RWPE2 (cell line): ENCODE measurements at regions not wholly inside any gene's neighbourhood (a gene's known extent, or its start where the extent isn't known, plus 50 kb on each side); places are given as distances from the start of the nearest gene placed in this dataset.
"Not testable (repeated sequence)": the region's sequence is repeated elsewhere in the genome, so short reads cannot be mapped to it uniquely, and the experiment has no call there.

Experiments
- ATAC-seq: fragments of 200-7000 bp; cut with Tn5 transposase; 3 replicates; pipeline ENCODE4 v1.9.1; 2021; ENCODE audit warnings: low read depth
- DNase-seq: peaks from one replicate; pipeline ENCODE4 v3.0.0-alpha.2; 2020; ENCODE audit warnings: low spot score
- H3K27ac ChIP-seq: fragments of 450-650 bp; 2 replicates; pipeline ENCODE4 v1.5.1; 2017; ENCODE audit warnings: mild to moderate bottlenecking; ENCODE audit not compliant: poor library complexity, severe bottlenecking
- H3K27me3 ChIP-seq: fragments of 250-450 bp; sonication (Bioruptor Pico); 2 replicates; pipeline ENCODE4 v1.5.1; 2021; ENCODE audit warnings: mild to moderate bottlenecking, moderate library complexity; ENCODE audit not compliant: insufficient read depth, poor library complexity, severe bottlenecking
- H3K36me3 ChIP-seq: fragments of 250-450 bp; sonication (Bioruptor Pico); 2 replicates; pipeline ENCODE4 v1.5.1; 2020; ENCODE audit warnings: low read depth, mild to moderate bottlenecking, moderate library complexity
- H3K4me1 ChIP-seq: fragments of 250-450 bp; sonication (Bioruptor Pico); 2 replicates; pipeline ENCODE4 v1.5.1; 2021; ENCODE audit warnings: mild to moderate bottlenecking, moderate library complexity; ENCODE audit not compliant: insufficient read depth, poor library complexity, severe bottlenecking
- H3K4me3 ChIP-seq: fragments of 250-450 bp; sonication (Bioruptor Pico); 2 replicates; pipeline ENCODE4 v1.5.1; 2021; ENCODE audit warnings: mild to moderate bottlenecking, moderate library complexity; ENCODE audit not compliant: severe bottlenecking
- H3K9me3 ChIP-seq: fragments of 250-450 bp; sonication (Bioruptor Pico); 2 replicates; pipeline ENCODE4 v1.5.1; 2021; ENCODE audit warnings: mild to moderate bottlenecking, moderate library complexity; ENCODE audit not compliant: severe bottlenecking
- TF ChIP-seq, protein P1 (sequence below): fragments of 450-650 bp; IDR thresholded peaks from one replicate; pipeline ENCODE4 v1.5.1; 2017; ENCODE audit warnings: mild to moderate bottlenecking, moderate library complexity; ENCODE audit not compliant: poor library complexity, severe bottlenecking

DNA sequence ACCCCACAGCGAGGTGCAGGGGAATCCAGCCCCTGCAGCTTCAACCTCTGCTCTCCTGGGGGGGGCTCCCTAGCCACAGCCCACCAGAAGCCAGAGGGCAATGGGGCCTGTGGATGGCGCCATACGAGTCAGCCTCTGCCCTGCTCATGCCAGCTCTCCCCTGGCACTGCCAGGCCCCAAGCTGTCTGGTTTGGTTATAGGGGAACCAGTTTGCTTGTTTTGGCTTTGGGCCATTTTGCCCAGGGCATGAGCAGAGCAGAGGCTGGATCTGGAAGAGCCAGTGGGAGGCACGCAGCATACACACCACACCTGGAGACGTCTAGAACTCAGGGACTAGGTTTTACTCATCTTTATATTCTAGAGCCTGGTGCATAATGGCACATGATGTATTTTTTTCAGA lies 66.7 kb upstream of the SLC22A16 start:
- Histone ChIP-seq H3K4me1 (peaks cover 29% of the 10 kb centered on the region), H3K27ac (peak overlapping the region; percentile 40), H3K27me3 (no peaks in the 10 kb centered on the region), H3K4me3 (no peak overlapping the region), H3K36me3 (no peaks in the 10 kb centered on the region), H3K9me3 (no peaks in the 10 kb centered on the region)
- TF ChIP-seq, protein P1, sequence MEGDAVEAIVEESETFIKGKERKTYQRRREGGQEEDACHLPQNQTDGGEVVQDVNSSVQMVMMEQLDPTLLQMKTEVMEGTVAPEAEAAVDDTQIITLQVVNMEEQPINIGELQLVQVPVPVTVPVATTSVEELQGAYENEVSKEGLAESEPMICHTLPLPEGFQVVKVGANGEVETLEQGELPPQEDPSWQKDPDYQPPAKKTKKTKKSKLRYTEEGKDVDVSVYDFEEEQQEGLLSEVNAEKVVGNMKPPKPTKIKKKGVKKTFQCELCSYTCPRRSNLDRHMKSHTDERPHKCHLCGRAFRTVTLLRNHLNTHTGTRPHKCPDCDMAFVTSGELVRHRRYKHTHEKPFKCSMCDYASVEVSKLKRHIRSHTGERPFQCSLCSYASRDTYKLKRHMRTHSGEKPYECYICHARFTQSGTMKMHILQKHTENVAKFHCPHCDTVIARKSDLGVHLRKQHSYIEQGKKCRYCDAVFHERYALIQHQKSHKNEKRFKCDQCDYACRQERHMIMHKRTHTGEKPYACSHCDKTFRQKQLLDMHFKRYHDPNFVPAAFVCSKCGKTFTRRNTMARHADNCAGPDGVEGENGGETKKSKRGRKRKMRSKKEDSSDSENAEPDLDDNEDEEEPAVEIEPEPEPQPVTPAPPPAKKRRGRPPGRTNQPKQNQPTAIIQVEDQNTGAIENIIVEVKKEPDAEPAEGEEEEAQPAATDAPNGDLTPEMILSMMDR = peak; percentile 19
- ATAC-seq = peak; percentile 84
- peak; percentile 80 for DNase-seq

GRCh38 chr6:110542311-110543024 lies 66.1 kb upstream of the SLC22A16 start:
- Histone ChIP-seq H3K27ac (peak overlapping the region; percentile 40), H3K4me3 (no peak overlapping the region), H3K9me3 (no peaks in the 10 kb centered on the region), H3K27me3 (no peaks in the 10 kb centered on the region), H3K4me1 (peaks cover 29% of the 10 kb centered on the region), H3K36me3 (no peaks in the 10 kb centered on the region)
- DNase-seq (no peak), ATAC-seq (no peak)
- TF ChIP-seq, protein P1 = no peak

DNA sequence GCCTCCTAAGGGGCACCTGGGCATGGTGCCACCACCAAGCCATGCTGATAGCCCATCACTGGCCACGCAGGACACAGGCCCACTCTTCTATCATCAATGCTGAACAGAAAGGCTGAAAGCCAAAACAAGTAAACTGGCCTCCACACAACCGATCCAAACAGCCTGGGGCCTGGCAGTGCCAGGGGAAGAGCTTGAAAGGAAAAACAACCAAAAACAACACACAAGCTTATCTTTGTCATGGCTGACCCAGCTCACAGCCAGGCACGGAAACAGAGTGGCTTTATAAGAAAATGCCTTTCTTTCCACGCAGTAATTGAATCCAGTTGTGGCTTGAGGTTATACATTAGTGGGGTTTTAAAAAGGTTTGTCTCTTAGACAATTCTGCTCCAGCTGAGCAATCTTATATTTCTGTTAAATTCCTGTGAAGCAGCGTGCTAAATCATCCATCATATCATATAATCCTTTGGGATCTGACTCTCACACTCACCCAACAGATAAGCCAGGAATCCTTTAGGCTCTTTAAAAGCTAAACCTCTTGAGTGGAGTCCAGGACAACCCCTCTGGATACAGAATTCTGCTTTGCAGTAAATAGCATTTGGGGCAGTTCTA lies 65.4 kb upstream of the SLC22A16 start:
- no peak for ATAC-seq
- TF ChIP-seq, protein P1 = no peak
- no peak overlapping the region for H3K4me3 ChIP-seq
- no peak overlapping the region for H3K27ac ChIP-seq
- H3K36me3 ChIP-seq = no peaks in the 10 kb centered on the region
- H3K9me3 ChIP-seq = no peaks in the 10 kb centered on the region
- no peak for DNase-seq
- no peaks in the 10 kb centered on the region for H3K27me3 ChIP-seq
- peaks cover 25% of the 10 kb centered on the region for H3K4me1 ChIP-seq

DNA sequence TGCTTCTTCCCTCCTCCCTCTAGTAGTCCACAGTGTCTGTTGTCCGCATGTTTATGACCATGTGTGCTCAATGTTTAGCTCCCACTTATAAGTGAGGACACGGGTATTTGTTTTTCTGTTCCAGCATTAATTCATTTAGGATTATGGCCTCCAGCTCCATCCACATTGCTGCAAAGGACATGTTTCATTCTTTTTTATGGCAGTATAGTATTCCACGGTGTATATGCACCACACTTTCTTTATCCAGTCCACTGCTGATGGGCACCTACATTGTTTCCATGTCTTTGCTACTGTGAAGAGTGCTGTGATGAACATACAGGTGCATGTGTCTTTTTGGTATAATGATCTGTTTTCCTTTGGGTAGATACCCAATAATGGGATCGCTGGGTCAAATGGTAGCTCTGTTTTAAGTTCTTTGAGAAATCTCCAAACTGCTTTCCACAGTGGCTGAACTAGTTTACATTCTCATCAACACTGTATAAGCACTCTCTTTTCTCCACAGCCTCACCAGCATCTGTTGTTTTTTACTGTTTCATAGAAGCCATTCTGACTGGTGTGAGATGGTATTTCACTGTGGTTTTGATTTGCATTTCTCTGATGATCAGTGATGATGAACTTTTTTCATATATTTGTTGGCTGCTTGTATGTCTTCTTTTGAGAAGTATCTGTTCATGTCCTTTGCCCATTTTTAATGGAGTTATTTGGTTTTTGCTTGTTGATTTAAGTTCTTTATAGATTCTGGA lies 63.0 kb upstream of the SLC22A16 start:
- not testable (repeated sequence) for H3K4me3 ChIP-seq, H3K27ac ChIP-seq, H3K36me3 ChIP-seq, ATAC-seq, H3K27me3 ChIP-seq, H3K9me3 ChIP-seq, DNase-seq
- peaks cover 30% of the 10 kb centered on the region for H3K4me1 ChIP-seq

DNA sequence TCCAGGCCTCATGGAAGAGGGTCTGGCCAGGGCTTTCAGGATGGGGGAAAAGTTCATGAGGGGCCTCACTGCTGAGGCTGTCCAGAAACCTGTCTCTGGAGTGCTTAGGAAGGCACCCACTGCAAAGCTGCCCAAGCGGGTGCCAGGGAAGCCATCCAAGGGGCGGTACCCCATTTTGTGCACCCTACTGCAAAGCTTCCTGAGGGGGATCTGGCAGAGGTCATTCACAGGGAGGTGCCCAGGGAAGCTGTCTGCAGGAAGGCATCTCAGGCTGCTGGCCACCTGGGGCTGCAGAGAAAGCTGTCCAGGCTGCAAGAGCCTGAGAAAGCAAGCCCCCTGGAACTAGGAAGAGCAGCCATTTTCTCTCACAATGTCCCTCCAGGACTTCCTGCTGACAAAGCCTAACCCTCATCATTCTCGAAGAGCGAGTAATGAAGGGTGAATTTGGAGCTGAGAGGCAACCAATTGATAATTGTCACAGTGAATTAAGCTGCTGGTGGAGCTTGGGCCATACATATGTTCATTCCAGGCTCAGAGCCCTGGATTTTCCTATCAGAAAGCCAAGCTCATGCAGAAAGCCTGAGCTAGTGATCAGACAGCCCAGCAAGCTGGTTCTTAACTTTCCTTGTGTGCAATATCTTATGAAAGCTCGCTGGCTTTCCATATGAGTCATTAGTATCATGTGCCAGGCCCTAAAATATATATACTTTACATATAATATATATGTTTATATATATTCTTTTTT lies 62.2 kb upstream of the SLC22A16 start:
- no peak for DNase-seq
- H3K4me1 ChIP-seq = peaks cover 26% of the 10 kb centered on the region
- TF ChIP-seq, protein P1 = no peak

More for the DNA sequence above, 62.2 kb upstream of the SLC22A16 start:
- Histone ChIP-seq H3K36me3 (no peaks in the 10 kb centered on the region), H3K27ac (peak overlapping the region; percentile 92), H3K27me3 (no peaks in the 10 kb centered on the region), H3K4me3 (no peak overlapping the region), H3K9me3 (no peaks in the 10 kb centered on the region)
- ATAC-seq = no peak
